ENCODE measurements at regions not wholly inside any gene's neighbourhood (a gene's known extent, or its start where the extent isn't known, plus 50 kb on each side); places are given as distances from the start of the nearest gene placed in this dataset.
"Not testable (repeated sequence)": the region's sequence is repeated elsewhere in the genome, so short reads cannot be mapped to it uniquely, and the experiment has no call there.

- Histone ChIP-seq H3K27ac (ENCODE audit: low read depth, low read length) (no peak overlapping the region), H3K79me2 (ENCODE audit: control insufficient read depth, insufficient read depth, low read length, unreplicated experiment) (no peaks in the 10 kb centered on the region), H3K36me3 (ENCODE audit: insufficient read depth, low read length) (no peaks in the 10 kb centered on the region), H3K27me3 (ENCODE audit: insufficient read depth, low read length) (no peaks in the 10 kb centered on the region), H3K4me3 (ENCODE audit: low read depth, low read length) (no peak overlapping the region), H3K4me1 (ENCODE audit: control insufficient read depth, insufficient read depth, low read length, unreplicated experiment) (peaks cover 19% of the 10 kb centered on the region), H2AFZ (ENCODE audit: low read length, unreplicated experiment) (no peak overlapping the region)
These were observed 141.1 kb upstream of the RUNX1 start for GRCh38 chr21:35190201-35190701.

- Histone ChIP-seq H3K27ac (ENCODE audit: low read depth, low read length) (peak overlapping the region; percentile 33; the same call in 1 of the 2 replicates), H3K4me3 (ENCODE audit: low read depth, low read length) (peak overlapping the region; percentile 50), H3K4me1 (ENCODE audit: control insufficient read depth, insufficient read depth, low read length, unreplicated experiment) (peaks cover 14% of the 10 kb centered on the region), H2AFZ (ENCODE audit: low read length, unreplicated experiment) (peak overlapping the region; percentile 93), H3K79me2 (ENCODE audit: control insufficient read depth, insufficient read depth, low read length, unreplicated experiment) (no peaks in the 10 kb centered on the region), H3K36me3 (ENCODE audit: insufficient read depth, low read length) (no peaks in the 10 kb centered on the region), H3K27me3 (ENCODE audit: insufficient read depth, low read length) (no peaks in the 10 kb centered on the region)
These were observed 140.2 kb upstream of the RUNX1 start for GRCh38 chr21:35189077-35189863.

GRCh38 chr21:35183389-35183788 lies 134.3 kb upstream of the RUNX1 start:
- not testable (repeated sequence) for H3K27ac ChIP-seq (ENCODE audit: low read depth, low read length); H3K79me2 ChIP-seq (ENCODE audit: control insufficient read depth, insufficient read depth, low read length, unreplicated experiment); H3K27me3 ChIP-seq (ENCODE audit: insufficient read depth, low read length); H3K36me3 ChIP-seq (ENCODE audit: insufficient read depth, low read length); H2AFZ ChIP-seq (ENCODE audit: low read length, unreplicated experiment); H3K4me3 ChIP-seq (ENCODE audit: low read depth, low read length)
- H3K4me1 ChIP-seq (ENCODE audit: control insufficient read depth, insufficient read depth, low read length, unreplicated experiment) = peaks cover 16% of the 10 kb centered on the region

- no peaks in the 10 kb centered on the region for H3K36me3 ChIP-seq (ENCODE audit: insufficient read depth, low read length)
- H3K79me2 ChIP-seq (ENCODE audit: control insufficient read depth, insufficient read depth, low read length, unreplicated experiment) = no peaks in the 10 kb centered on the region
These were observed 131.0 kb upstream of the RUNX1 start for GRCh38 chr21:35179990-35180540.

GRCh38 chr21:35178827-35179226 lies 129.7 kb upstream of the RUNX1 start:
- Histone ChIP-seq H3K4me1 (ENCODE audit: control insufficient read depth, insufficient read depth, low read length, unreplicated experiment) (peaks cover 19% of the 10 kb centered on the region), H3K4me3 (ENCODE audit: low read depth, low read length) (no peak overlapping the region), H3K27me3 (ENCODE audit: insufficient read depth, low read length) (no peaks in the 10 kb centered on the region), H2AFZ (ENCODE audit: low read length, unreplicated experiment) (no peak overlapping the region), H3K27ac (ENCODE audit: low read depth, low read length) (no peak overlapping the region), H3K36me3 (ENCODE audit: insufficient read depth, low read length) (no peaks in the 10 kb centered on the region), H3K79me2 (ENCODE audit: control insufficient read depth, insufficient read depth, low read length, unreplicated experiment) (no peaks in the 10 kb centered on the region)

More at GRCh38 chr21:35179990-35180540, 131.0 kb upstream of the RUNX1 start:
- Histone ChIP-seq H2AFZ (ENCODE audit: low read length, unreplicated experiment) (no peak overlapping the region), H3K4me3 (ENCODE audit: low read depth, low read length) (no peak overlapping the region), H3K27ac (ENCODE audit: low read depth, low read length) (no peak overlapping the region), H3K27me3 (ENCODE audit: insufficient read depth, low read length) (no peaks in the 10 kb centered on the region), H3K4me1 (ENCODE audit: control insufficient read depth, insufficient read depth, low read length, unreplicated experiment) (peaks cover 19% of the 10 kb centered on the region)

- Histone ChIP-seq H3K27me3 (ENCODE audit: insufficient read depth, low read length) (no peaks in the 10 kb centered on the region), H3K4me3 (ENCODE audit: low read depth, low read length) (no peak overlapping the region), H3K79me2 (ENCODE audit: control insufficient read depth, insufficient read depth, low read length, unreplicated experiment) (no peaks in the 10 kb centered on the region), H2AFZ (ENCODE audit: low read length, unreplicated experiment) (no peak overlapping the region), H3K27ac (ENCODE audit: low read depth, low read length) (no peak overlapping the region), H3K4me1 (ENCODE audit: control insufficient read depth, insufficient read depth, low read length, unreplicated experiment) (peaks cover 19% of the 10 kb centered on the region), H3K36me3 (ENCODE audit: insufficient read depth, low read length) (no peaks in the 10 kb centered on the region)
These were observed 129.0 kb upstream of the RUNX1 start for GRCh38 chr21:35178098-35178497.

GRCh38 chr21:35172231-35172630 lies 123.1 kb upstream of the RUNX1 start:
- no peak overlapping the region for H2AFZ ChIP-seq (ENCODE audit: low read length, unreplicated experiment)
- H3K27me3 ChIP-seq (ENCODE audit: insufficient read depth, low read length) = no peaks in the 10 kb centered on the region
- H3K27ac ChIP-seq (ENCODE audit: low read depth, low read length) = no peak overlapping the region
- no peaks in the 10 kb centered on the region for H3K36me3 ChIP-seq (ENCODE audit: insufficient read depth, low read length)
- H3K4me1 ChIP-seq (ENCODE audit: control insufficient read depth, insufficient read depth, low read length, unreplicated experiment) = no peaks in the 10 kb centered on the region
- H3K79me2 ChIP-seq (ENCODE audit: control insufficient read depth, insufficient read depth, low read length, unreplicated experiment) = no peaks in the 10 kb centered on the region
- H3K4me3 ChIP-seq (ENCODE audit: low read depth, low read length) = no peak overlapping the region

GRCh38 chr21:35171385-35171784 lies 122.3 kb upstream of the RUNX1 start:
- Histone ChIP-seq H3K4me1 (ENCODE audit: control insufficient read depth, insufficient read depth, low read length, unreplicated experiment) (no peaks in the 10 kb centered on the region), H3K4me3 (ENCODE audit: low read depth, low read length) (no peak overlapping the region), H3K27me3 (ENCODE audit: insufficient read depth, low read length) (no peaks in the 10 kb centered on the region), H3K79me2 (ENCODE audit: control insufficient read depth, insufficient read depth, low read length, unreplicated experiment) (no peaks in the 10 kb centered on the region), H3K36me3 (ENCODE audit: insufficient read depth, low read length) (no peaks in the 10 kb centered on the region), H3K27ac (ENCODE audit: low read depth, low read length) (no peak overlapping the region), H2AFZ (ENCODE audit: low read length, unreplicated experiment) (no peak overlapping the region)

- H3K4me1 ChIP-seq (ENCODE audit: control insufficient read depth, insufficient read depth, low read length, unreplicated experiment) = no peaks in the 10 kb centered on the region
- no peak overlapping the region for H3K4me3 ChIP-seq (ENCODE audit: low read depth, low read length)
- H3K27ac ChIP-seq (ENCODE audit: low read depth, low read length) = no peak overlapping the region
- H3K79me2 ChIP-seq (ENCODE audit: control insufficient read depth, insufficient read depth, low read length, unreplicated experiment) = no peaks in the 10 kb centered on the region
- H3K27me3 ChIP-seq (ENCODE audit: insufficient read depth, low read length) = no peaks in the 10 kb centered on the region
- no peaks in the 10 kb centered on the region for H3K36me3 ChIP-seq (ENCODE audit: insufficient read depth, low read length)
- no peak overlapping the region for H2AFZ ChIP-seq (ENCODE audit: low read length, unreplicated experiment)
These were observed 121.7 kb upstream of the RUNX1 start for GRCh38 chr21:35170818-35171217.

GRCh38 chr21:35170244-35170643 lies 121.1 kb upstream of the RUNX1 start:
- H3K36me3 ChIP-seq (ENCODE audit: insufficient read depth, low read length) = no peaks in the 10 kb centered on the region
- no peak overlapping the region for H3K27ac ChIP-seq (ENCODE audit: low read depth, low read length)
- H3K79me2 ChIP-seq (ENCODE audit: control insufficient read depth, insufficient read depth, low read length, unreplicated experiment) = no peaks in the 10 kb centered on the region
- H3K27me3 ChIP-seq (ENCODE audit: insufficient read depth, low read length) = no peaks in the 10 kb centered on the region
- no peaks in the 10 kb centered on the region for H3K4me1 ChIP-seq (ENCODE audit: control insufficient read depth, insufficient read depth, low read length, unreplicated experiment)
- H2AFZ ChIP-seq (ENCODE audit: low read length, unreplicated experiment) = no peak overlapping the region
- H3K4me3 ChIP-seq (ENCODE audit: low read depth, low read length) = no peak overlapping the region

GRCh38 chr21:35169574-35169973 lies 120.5 kb upstream of the RUNX1 start:
- Histone ChIP-seq H2AFZ (ENCODE audit: low read length, unreplicated experiment) (no peak overlapping the region), H3K4me3 (ENCODE audit: low read depth, low read length) (no peak overlapping the region), H3K4me1 (ENCODE audit: control insufficient read depth, insufficient read depth, low read length, unreplicated experiment) (no peaks in the 10 kb centered on the region), H3K27ac (ENCODE audit: low read depth, low read length) (no peak overlapping the region), H3K27me3 (ENCODE audit: insufficient read depth, low read length) (no peaks in the 10 kb centered on the region), H3K36me3 (ENCODE audit: insufficient read depth, low read length) (no peaks in the 10 kb centered on the region), H3K79me2 (ENCODE audit: control insufficient read depth, insufficient read depth, low read length, unreplicated experiment) (no peaks in the 10 kb centered on the region)

All from ACC112 (cell line).